ENCODE measurements at regions not wholly inside any gene's neighbourhood (a gene's known extent, or its start where the extent isn't known, plus 50 kb on each side); places are given as distances from the start of the nearest gene placed in this dataset.
"Not testable (repeated sequence)": the region's sequence is repeated elsewhere in the genome, so short reads cannot be mapped to it uniquely, and the experiment has no call there.

GRCh38 chr10:87416892-87417291 is 59.3 kb downstream of the NUTM2D start:
- intact Hi-C loops (cut with DNase I); ATAC-seq (ENCODE audit: low FRiP score); H3K4me1 ChIP-seq (ENCODE audit: control insufficient read depth in 1 of 2, insufficient read depth in 2 of 2, low read length in 2 of 2); DNase-seq; H3K36me3 ChIP-seq (ENCODE audit: control insufficient read depth in 1 of 2, insufficient read depth in 2 of 2, low read length in 1 of 2); H3K4me3 ChIP-seq (ENCODE audit: low read length in 2 of 2); H3K27ac ChIP-seq (ENCODE audit: low read depth in 1 of 2, low read length in 2 of 2); H3K27me3 ChIP-seq (ENCODE audit: control insufficient read depth in 1 of 2, insufficient read depth in 2 of 2, low read length in 1 of 2); H3K9me3 ChIP-seq (ENCODE audit: control insufficient read depth, low read length): not testable (repeated sequence)
- 57% methylated on average over 3 of the region's 3 CpGs for WGBS, 2 donors

GRCh38 chr10:87422641-87423040 is 65.1 kb downstream of the NUTM2D start:
- H3K9me3 ChIP-seq (ENCODE audit: control insufficient read depth, low read length); H3K36me3 ChIP-seq (ENCODE audit: control insufficient read depth in 1 of 2, insufficient read depth in 2 of 2, low read length in 1 of 2); ATAC-seq (ENCODE audit: low FRiP score); DNase-seq; H3K4me3 ChIP-seq (ENCODE audit: low read length in 2 of 2); intact Hi-C loops (cut with DNase I); H3K27me3 ChIP-seq (ENCODE audit: control insufficient read depth in 1 of 2, insufficient read depth in 2 of 2, low read length in 1 of 2); H3K4me1 ChIP-seq (ENCODE audit: control insufficient read depth in 1 of 2, insufficient read depth in 2 of 2, low read length in 2 of 2); H3K27ac ChIP-seq (ENCODE audit: low read depth in 1 of 2, low read length in 2 of 2): not testable (repeated sequence)

GRCh38 chr10:87424697-87425373 is 67.3 kb downstream of the NUTM2D start:
- DNase-seq; H3K4me3 ChIP-seq (ENCODE audit: low read length in 2 of 2); H3K27ac ChIP-seq (ENCODE audit: low read depth in 1 of 2, low read length in 2 of 2); H3K36me3 ChIP-seq (ENCODE audit: control insufficient read depth in 1 of 2, insufficient read depth in 2 of 2, low read length in 1 of 2); H3K9me3 ChIP-seq (ENCODE audit: control insufficient read depth, low read length); intact Hi-C loops (cut with DNase I); H3K4me1 ChIP-seq (ENCODE audit: control insufficient read depth in 1 of 2, insufficient read depth in 2 of 2, low read length in 2 of 2); ATAC-seq (ENCODE audit: low FRiP score); H3K27me3 ChIP-seq (ENCODE audit: control insufficient read depth in 1 of 2, insufficient read depth in 2 of 2, low read length in 1 of 2): not testable (repeated sequence)
- 57 to 66% methylated on average over 3 of the region's 3 CpGs for WGBS, 2 donors

GRCh38 chr10:87433836-87434235 is 70.9 kb upstream of the MINPP1 start:
- H3K27me3 ChIP-seq (ENCODE audit: control insufficient read depth in 1 of 2, insufficient read depth in 2 of 2, low read length in 1 of 2); H3K4me3 ChIP-seq (ENCODE audit: low read length in 2 of 2); DNase-seq; H3K27ac ChIP-seq (ENCODE audit: low read depth in 1 of 2, low read length in 2 of 2); H3K4me1 ChIP-seq (ENCODE audit: control insufficient read depth in 1 of 2, insufficient read depth in 2 of 2, low read length in 2 of 2); ATAC-seq (ENCODE audit: low FRiP score); intact Hi-C loops (cut with DNase I); H3K9me3 ChIP-seq (ENCODE audit: control insufficient read depth, low read length); H3K36me3 ChIP-seq (ENCODE audit: control insufficient read depth in 1 of 2, insufficient read depth in 2 of 2, low read length in 1 of 2): not testable (repeated sequence)
- 79 to 94% methylated on average over 1 of the region's 4 CpGs for WGBS, 2 donors

GRCh38 chr10:87435295-87435826 is 69.3 kb upstream of the MINPP1 start:
- H3K4me1 ChIP-seq (ENCODE audit: control insufficient read depth in 1 of 2, insufficient read depth in 2 of 2, low read length in 2 of 2); H3K9me3 ChIP-seq (ENCODE audit: control insufficient read depth, low read length); intact Hi-C loops (cut with DNase I); H3K4me3 ChIP-seq (ENCODE audit: low read length in 2 of 2); H3K36me3 ChIP-seq (ENCODE audit: control insufficient read depth in 1 of 2, insufficient read depth in 2 of 2, low read length in 1 of 2); H3K27me3 ChIP-seq (ENCODE audit: control insufficient read depth in 1 of 2, insufficient read depth in 2 of 2, low read length in 1 of 2); H3K27ac ChIP-seq (ENCODE audit: low read depth in 1 of 2, low read length in 2 of 2); ATAC-seq (ENCODE audit: low FRiP score); DNase-seq: not testable (repeated sequence)
- 88 to 100% methylated on average over 1 to 2 of the region's 3 CpGs for WGBS, 2 donors

- H3K27me3 ChIP-seq (ENCODE audit: control insufficient read depth in 1 of 2, insufficient read depth in 2 of 2, low read length in 1 of 2); H3K4me3 ChIP-seq (ENCODE audit: low read length in 2 of 2); intact Hi-C loops (cut with DNase I); H3K27ac ChIP-seq (ENCODE audit: low read depth in 1 of 2, low read length in 2 of 2); H3K4me1 ChIP-seq (ENCODE audit: control insufficient read depth in 1 of 2, insufficient read depth in 2 of 2, low read length in 2 of 2); H3K9me3 ChIP-seq (ENCODE audit: control insufficient read depth, low read length); H3K36me3 ChIP-seq (ENCODE audit: control insufficient read depth in 1 of 2, insufficient read depth in 2 of 2, low read length in 1 of 2): not testable (repeated sequence)
- ATAC-seq (ENCODE audit: low FRiP score) (peak; percentile 94), DNase-seq (peak in 1 of 2 donors; percentile 78)
- WGBS, 2 donors: 1 to 6% methylated on average over 10 to 12 of the region's 14 CpGs
Observed at GRCh38 chr10:87436104-87436503, 68.6 kb upstream of the MINPP1 start.

GRCh38 chr10:87437450-87437849 is 67.2 kb upstream of the MINPP1 start:
- H3K9me3 ChIP-seq (ENCODE audit: control insufficient read depth, low read length); H3K4me3 ChIP-seq (ENCODE audit: low read length in 2 of 2); H3K4me1 ChIP-seq (ENCODE audit: control insufficient read depth in 1 of 2, insufficient read depth in 2 of 2, low read length in 2 of 2); H3K27me3 ChIP-seq (ENCODE audit: control insufficient read depth in 1 of 2, insufficient read depth in 2 of 2, low read length in 1 of 2); intact Hi-C loops (cut with DNase I); ATAC-seq (ENCODE audit: low FRiP score); DNase-seq; H3K27ac ChIP-seq (ENCODE audit: low read depth in 1 of 2, low read length in 2 of 2); H3K36me3 ChIP-seq (ENCODE audit: control insufficient read depth in 1 of 2, insufficient read depth in 2 of 2, low read length in 1 of 2): not testable (repeated sequence)
- WGBS, 2 donors: 78 to 88% methylated on average over 1 of the region's 2 CpGs

Measured in aorta (tissue), 5 donors.